ENCODE measurements at regions not wholly inside any gene's neighbourhood (a gene's known extent, or its start where the extent isn't known, plus 50 kb on each side); places are given as distances from the start of the nearest gene placed in this dataset.

GRCh38 chr5:175819090-175819425 is 52.3 kb upstream of the CPLX2 start:
- no peak for TF ChIP-seq CTCF (conservative IDR thresholded peaks at IDR 0.05; ENCODE audit: low read depth, low read length)
- no peak for TF ChIP-seq EZH2 (IDR thresholded peaks at IDR 0.05; ENCODE audit: borderline replicate concordance, low read depth, low read length, poor library complexity, severe bottlenecking)
